GM18867 (cell line): ENCODE measurements at regions not wholly inside any gene's neighbourhood (a gene's known extent, or its start where the extent isn't known, plus 50 kb on each side); places are given as distances from the start of the nearest gene placed in this dataset.
"Not testable (repeated sequence)": the region's sequence is repeated elsewhere in the genome, so short reads cannot be mapped to it uniquely, and the experiment has no call there.

Source experiments
- ATAC-seq: cut with Tn5 transposase; IDR thresholded peaks from one replicate; pipeline ENCODE4 v1.9.1; 2021; ENCODE audit warnings: mild to moderate bottlenecking, moderate library complexity; ENCODE audit not compliant: unreplicated experiment

DNA sequence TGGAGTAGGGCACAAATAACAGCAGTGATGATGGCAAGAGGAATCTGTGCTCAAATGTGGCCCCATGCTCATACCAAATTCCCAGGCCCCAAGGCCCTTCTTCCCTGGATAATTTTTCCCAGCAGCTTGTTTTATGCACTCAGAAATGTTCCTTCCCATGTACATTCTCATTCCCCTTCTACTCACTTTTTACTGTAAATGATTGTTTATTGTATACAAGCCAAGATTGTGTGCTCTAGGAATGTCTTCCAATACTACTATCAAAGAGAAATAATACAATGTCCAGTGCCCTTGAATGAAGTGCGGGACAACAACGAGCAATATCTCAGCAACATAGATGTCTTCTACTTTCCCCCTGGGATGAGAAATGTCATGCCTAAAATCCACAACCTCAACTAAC, 201.6 kb downstream of the ICOS start:
- no peak for ATAC-seq

- ATAC-seq: no peak
Measured at GRCh38 chr2:204140246-204140645, 203.7 kb downstream of the ICOS start.

GRCh38 chr2:204143216-204144014, 206.9 kb downstream of the ICOS start:
- ATAC-seq: no peak

DNA sequence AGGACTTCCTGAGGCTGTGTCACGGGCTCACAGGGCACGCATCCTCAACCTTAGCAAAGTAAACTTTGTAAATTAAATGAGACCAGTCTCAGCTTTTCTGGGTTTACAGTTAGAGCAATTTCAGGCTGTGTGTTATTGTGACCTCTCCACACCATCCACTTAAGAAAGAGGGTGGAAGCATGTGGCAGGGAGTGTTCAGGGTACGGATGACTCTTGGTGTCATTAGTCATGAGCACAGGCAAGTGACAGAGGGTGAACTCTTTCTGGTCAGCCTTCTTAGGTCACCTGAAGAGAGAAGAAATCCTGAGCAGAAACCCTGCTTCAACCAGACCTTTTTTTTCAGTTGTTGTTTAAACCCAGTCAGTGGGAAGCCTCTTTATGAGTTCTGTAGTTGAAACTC, 207.9 kb downstream of the ICOS start:
- ATAC-seq: no peak

- ATAC-seq: peak; percentile 98
Measured at GRCh38 chr2:204145263-204145751, 208.7 kb downstream of the ICOS start.

DNA sequence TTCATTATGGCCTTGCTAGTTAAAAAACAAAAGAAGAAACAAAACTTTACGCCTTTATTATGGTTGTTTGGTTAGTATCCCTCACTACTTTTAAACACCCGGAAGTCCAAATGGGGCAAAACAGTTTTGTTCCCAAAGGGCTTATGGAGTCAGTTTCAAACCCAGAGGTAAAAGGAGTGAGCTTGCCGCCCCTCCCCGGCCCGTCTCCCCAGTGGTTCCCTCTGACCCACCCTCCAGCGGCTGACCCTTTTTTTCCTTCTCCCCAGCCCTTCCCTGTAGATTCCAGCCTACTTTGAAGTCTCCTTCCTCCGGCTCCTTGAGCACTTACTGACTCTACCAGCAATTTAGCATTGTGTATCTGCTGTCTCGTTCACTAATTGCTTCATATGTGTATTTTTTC, 209.2 kb downstream of the ICOS start:
- ATAC-seq: no peak

GRCh38 chr2:204147040-204147439, 210.5 kb downstream of the ICOS start:
- ATAC-seq: not testable (repeated sequence)

- ATAC-seq: no peak
Measured at GRCh38 chr2:204150721-204151120, 214.2 kb downstream of the ICOS start.

DNA sequence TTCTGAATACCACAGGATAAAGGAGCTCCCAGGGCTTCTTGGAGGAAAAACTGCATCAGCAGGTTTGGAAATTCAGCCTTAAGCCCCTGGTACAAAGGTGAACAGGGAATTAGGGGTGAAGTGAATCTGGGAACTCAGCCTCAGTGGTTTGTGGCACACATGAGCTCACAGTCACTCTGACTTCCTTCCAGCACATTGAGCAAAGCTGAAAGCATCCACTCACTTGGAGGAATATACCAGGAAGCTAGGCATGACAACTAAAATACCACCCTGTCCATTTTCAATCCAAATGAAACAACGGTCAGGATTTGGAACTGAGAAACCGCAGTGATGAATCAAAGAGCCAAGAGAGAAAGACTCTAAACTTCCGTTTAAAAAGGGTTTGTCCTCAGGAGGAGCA, 216.1 kb downstream of the ICOS start:
- ATAC-seq: no peak

- ATAC-seq: no peak
Measured at GRCh38 chr2:204154863-204155262, 218.3 kb downstream of the ICOS start.

DNA sequence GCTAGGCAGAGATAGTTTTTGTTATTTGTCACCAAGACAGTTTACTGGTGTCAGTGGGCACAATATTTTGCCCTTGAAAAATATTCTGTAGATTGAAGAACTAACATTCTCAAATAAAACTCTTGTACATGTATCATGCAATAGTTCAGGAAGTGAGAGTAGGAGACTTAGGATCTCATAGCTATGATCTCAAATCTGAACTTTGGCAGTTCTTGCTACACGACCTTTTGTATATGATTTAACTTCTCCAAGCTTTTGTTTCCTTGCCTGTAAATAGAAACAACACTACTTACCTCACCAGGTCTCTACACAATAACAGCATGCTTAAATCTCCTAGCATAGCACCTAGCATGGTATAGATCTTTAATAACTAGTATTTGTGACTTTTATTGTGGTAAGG, 219.9 kb downstream of the ICOS start:
- ATAC-seq: no peak

DNA sequence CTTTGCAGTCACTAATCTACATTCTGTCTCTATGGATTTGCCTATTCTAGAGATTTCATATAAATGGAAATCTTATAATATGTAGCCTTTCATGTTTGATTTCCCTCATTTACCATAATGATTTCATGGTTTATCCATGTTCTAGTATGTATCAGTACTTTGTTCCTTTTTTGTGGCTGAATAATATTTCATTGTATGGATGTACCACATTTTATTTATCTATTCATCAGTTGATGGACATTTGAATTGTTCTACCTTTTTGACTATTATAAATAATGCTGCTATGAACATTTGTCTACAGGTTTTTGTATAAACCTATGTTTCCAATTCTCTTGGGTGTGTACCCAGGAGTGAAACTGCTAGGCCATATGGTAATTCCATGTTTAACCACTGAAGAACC, 221.1 kb downstream of the ICOS start:
- ATAC-seq: no peak

- ATAC-seq: no peak
Measured at GRCh38 chr2:204159526-204159925, 223.0 kb downstream of the ICOS start.

- no peak for ATAC-seq
Measured at GRCh38 chr2:204160989-204161388, 224.4 kb downstream of the ICOS start.

- ATAC-seq: no peak
Measured at GRCh38 chr2:204161886-204162285, 225.3 kb downstream of the ICOS start.

GRCh38 chr2:204166961-204167360, 230.4 kb downstream of the ICOS start:
- no peak for ATAC-seq

- ATAC-seq: not testable (repeated sequence)
Measured at GRCh38 chr2:204167670-204168069, 231.1 kb downstream of the ICOS start.

DNA sequence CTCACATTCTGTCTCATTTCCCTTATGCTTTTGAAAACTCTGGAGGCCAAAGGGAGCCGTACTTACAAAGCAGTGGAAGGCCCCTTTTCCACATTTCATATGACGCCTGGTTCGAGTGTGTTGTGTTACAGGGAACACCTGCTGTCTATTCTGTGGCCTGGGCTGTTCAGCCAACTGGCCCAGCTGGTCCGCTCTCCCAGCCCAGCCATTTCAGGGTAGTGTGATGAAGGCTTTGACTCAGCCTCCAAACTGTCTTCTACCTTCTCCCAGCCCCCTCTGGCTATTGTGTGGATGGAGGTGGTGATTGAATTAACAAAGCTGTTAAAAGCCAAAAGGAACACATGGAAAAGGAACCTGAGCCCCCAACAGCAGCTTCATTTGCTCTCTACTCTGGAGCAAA, 233.8 kb downstream of the ICOS start:
- no peak for ATAC-seq

DNA sequence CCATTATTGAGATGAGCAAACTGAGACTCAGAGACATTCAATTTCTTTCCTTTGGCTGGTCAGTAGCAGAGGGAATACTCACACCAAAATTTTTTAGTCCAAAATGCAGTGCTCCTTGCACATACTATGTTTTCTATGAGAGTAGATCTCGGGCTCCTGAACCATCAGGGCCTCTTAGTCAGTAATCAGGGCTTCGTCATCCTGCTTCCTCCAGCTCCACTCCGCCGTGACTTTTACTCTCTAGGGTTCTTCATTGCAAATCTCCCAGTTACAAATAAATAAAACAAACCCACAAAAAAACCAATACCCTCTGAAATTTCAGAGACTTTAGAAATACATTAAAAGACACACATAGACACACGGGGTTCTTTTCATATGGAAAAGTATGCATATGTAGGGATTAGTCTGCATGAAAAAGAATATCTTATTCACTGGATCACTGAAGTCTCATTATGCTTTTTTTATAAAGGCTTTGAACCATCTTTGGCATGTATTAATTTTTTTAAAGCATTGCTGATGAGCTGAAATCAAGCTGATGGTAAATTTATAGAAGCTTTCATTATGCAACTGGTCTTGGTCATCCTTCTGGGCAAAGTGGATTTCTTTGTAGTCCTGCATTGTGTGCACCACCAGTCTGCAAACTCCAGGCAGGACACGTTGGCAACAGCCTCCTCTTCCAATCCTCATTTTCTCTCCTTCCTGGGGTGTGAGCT, 235.0 kb downstream of the ICOS start:
- ATAC-seq: no peak

DNA sequence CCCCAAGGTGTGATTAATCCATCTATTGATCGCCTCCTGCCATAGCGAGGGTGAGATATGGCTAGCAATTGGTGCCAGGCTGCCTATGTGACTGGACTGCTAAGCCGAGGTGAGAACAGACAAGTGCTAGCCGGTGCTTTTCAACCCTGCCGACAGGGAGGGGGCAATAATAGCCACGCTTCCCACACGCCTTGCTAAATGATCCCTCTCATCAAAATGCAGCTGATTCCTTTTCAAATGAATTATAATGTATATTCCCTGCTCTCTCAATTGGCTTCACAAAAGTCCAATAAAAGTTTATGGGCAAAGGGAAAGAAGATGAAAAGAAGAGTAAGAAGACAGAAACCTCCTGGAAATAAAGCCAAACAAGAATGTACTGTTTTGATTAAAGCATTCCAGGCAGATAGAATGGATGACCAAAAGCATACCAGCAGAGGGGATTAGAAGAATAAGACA, 235.6 kb downstream of the ICOS start:
- no peak for ATAC-seq

DNA sequence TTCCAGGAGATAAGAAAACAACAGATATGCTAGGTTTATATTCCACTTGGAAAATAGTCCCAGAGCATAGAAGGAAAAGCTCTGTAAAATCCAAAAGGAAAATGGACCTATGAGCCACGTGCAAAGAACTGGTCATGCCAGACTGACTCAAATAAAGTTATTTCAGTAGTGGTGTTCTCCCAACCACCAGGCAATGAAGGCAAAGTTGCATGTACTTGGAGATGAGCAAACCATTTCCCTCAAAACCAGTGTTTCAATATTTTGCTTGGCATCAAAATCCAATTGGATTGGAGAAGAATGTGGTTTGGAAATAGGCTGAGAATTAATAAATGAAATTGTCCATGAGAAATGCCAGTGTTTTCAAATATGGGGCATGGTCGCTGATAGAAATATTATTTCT, 237.5 kb downstream of the ICOS start:
- ATAC-seq: no peak
